AG09319 (cell line): ENCODE measurements at regions not wholly inside any gene's neighbourhood (a gene's known extent, or its start where the extent isn't known, plus 50 kb on each side); places are given as distances from the start of the nearest gene placed in this dataset.

Experiments used
- DNase-seq: peaks from one replicate; pipeline ENCODE4 v3.0.0-alpha.2; 2010; ENCODE audit warnings: low read depth; ENCODE audit errors: extremely low read depth
- TF ChIP-seq, protein P1 (sequence below): IDR thresholded peaks from 2 replicates; pipeline ENCODE4 v1.5.1; 2011; ENCODE audit warnings: low read depth, mild to moderate bottlenecking, inconsistent platforms, low read length, moderate library complexity

DNA sequence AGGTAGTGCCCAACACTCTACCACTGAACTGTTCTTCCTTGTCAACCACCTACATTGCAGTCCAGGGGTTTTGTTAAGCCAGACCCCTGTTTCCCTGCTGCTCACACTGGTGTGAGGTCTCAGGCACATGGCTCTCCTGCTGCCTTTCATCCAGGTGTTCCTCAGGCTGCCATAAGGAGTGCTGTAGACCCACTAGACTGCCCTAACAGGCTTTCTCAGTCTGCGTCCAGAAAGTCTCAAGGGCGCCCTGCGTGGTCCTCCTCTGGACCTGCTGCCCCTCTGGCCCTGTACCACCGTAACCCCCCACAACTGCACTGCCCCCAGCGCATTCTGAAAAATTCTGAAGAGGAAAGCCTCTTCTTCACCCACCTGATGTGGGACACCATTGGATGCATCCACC, 225.7 kb upstream of the ANKRD30A start:
- TF ChIP-seq, protein P1, sequence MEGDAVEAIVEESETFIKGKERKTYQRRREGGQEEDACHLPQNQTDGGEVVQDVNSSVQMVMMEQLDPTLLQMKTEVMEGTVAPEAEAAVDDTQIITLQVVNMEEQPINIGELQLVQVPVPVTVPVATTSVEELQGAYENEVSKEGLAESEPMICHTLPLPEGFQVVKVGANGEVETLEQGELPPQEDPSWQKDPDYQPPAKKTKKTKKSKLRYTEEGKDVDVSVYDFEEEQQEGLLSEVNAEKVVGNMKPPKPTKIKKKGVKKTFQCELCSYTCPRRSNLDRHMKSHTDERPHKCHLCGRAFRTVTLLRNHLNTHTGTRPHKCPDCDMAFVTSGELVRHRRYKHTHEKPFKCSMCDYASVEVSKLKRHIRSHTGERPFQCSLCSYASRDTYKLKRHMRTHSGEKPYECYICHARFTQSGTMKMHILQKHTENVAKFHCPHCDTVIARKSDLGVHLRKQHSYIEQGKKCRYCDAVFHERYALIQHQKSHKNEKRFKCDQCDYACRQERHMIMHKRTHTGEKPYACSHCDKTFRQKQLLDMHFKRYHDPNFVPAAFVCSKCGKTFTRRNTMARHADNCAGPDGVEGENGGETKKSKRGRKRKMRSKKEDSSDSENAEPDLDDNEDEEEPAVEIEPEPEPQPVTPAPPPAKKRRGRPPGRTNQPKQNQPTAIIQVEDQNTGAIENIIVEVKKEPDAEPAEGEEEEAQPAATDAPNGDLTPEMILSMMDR: no peak

DNA sequence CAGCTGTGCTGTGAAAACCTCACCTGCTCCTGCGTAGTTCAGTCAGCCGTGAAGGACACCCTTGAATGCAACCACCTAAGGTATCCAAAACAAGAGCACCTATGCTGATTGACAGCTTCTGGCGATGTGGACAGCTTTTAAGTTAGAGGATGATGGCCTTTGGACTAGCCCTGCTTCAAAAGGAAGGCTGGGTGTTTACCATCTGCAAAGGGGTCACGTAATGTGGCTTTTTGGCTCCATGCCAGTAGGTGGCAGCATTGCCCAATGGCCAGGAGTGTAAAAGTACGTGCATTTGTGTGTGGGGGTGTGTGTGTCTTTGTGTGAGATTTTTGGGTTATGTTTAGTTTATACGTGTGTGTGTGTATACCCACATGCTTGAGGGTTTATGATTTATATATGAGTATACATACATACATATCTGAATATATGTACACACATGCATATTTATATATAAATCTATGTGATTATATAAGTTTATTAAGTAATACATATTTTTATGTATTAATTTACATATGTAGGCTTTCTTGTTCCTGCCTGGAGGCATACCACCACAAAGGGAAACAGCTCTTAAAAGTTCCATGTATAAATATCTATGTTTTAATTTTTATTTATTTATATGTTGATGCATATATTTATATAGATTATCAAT, 236.3 kb upstream of the ANKRD30A start:
- no peak for DNase-seq

More for the DNA sequence above, 225.7 kb upstream of the ANKRD30A start:
- no peak for DNase-seq

DNA sequence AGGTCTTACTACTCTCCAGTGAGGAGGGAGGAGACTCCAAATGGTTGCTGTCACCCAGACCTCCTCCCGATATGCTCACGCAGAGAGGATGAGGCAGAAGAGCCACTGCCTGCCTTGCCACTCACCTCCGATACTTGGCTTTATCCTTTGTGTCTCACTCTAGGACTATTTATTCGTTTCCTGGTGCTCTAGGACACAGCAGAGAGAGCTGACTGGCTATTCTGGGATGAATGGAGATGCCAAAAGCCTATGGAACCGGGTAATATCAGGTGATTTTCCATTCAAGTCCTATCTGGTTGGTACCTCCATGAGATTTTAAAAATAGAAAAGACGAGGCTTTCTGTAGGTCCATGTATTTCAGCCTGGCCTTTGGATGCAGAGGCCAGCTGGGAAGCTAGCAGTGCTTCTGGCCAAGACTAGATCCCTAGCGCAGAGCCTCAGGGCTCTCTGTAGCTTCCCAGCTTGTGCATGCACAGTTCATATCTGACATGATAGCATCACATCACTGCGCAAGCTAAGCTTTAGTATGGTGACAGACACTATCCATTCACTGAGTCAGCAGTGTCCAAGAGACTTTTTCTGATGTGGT, 239.0 kb upstream of the ANKRD30A start:
- DNase-seq: no peak
- TF ChIP-seq, protein P1: no peak

More for the DNA sequence above, 236.3 kb upstream of the ANKRD30A start:
- TF ChIP-seq, protein P1: no peak

DNA sequence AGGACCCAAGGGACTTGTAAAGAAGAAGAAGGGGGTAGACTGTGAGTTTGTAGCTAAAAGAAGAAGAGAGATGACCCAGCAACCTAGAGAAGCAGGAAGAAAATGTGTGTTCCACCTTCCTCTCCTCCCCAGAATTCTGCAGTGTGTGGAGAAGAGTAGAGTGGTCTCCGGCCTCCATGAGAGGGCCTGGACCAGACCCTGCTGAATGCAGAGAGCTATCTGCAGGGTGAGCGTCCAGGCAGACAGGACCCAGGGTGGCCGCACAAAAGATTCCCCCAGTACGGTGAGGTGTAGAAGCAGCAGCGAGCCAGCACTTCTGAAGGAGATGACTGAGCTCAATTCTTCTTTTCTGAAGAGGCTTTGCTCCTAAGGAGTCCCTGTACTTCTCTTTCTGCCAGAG, 239.7 kb upstream of the ANKRD30A start:
- no peak for DNase-seq
- TF ChIP-seq, protein P1: no peak

DNA sequence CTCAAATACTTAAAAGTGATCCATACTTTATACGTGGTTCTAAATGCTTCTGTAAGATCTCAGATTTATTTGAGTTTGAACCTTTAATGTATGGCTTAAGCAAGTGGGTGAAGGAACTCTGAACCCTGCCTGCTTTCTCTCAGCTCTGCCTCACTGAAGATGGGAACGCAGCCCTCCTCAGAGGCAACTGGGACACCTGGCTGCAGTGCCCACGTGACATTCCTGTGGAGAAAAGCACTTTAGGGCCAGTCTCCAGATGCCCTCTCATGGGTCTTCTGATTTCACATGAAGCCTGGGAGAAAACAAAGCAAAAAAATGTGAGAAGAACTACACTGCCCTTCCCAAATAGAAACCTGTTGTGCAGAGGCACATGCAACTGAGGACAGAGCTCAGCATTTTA, 242.6 kb upstream of the ANKRD30A start:
- TF ChIP-seq, protein P1: no peak
- no peak for DNase-seq

DNA sequence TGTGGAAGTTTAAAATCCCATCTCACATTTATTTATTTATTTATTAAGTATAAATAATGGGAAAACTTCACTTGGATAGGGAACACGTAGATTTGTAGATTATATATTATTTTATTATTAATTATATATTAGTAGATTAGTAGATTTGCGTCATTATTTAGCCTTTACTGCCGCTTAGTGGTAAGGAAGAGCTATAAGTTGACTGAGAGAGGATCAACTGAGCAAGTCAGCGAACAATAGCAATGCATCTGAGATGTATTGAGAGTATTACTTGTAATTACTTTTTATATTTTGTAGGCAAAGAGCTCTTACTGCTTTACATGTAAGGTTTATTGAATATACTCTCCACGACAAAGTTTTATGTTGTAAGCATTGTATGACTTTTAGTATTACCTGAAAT, 244.5 kb upstream of the ANKRD30A start:
- TF ChIP-seq, protein P1: peak; percentile 52
- no peak for DNase-seq

DNA sequence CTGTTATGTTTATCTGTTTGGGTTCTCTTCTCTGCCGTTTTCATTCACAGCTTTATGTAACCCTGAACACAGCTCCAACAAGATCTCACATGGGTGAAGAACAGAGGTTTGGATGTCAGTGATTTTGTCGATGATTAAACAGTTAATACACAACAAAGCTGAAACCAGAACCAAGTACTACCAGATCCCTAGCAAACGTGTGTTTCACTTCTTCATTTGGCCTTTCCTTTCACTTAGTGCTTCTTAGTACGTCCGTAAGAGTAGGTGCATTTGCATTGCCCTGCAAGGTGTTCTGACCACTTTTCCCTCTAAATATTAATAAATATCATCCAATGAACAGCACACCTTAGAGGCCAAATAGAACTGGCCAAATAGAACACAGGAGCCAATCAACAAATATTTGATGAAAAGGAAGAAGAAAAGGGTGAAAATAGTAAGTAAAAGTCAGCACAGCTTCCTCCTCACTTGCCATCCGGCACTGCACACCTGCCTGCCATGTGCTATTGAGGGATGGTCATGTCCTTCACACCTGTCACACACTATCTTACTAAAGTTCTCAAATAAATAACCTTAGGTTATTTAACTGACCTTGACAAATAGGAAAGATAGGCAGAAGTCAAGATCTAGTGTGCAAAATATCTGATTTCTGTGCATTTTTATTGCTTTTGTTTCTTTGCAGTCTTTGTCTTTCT, 252.6 kb upstream of the ANKRD30A start:
- no peak for DNase-seq

More for the DNA sequence above, 252.6 kb upstream of the ANKRD30A start:
- TF ChIP-seq, protein P1: no peak
